Panc1 (cell line): ENCODE measurements at regions not wholly inside any gene's neighbourhood (a gene's known extent, or its start where the extent isn't known, plus 50 kb on each side); places are given as distances from the start of the nearest gene placed in this dataset.

Experiments
- ATAC-seq: fragments of 200-7000 bp; cut with Tn5 transposase; 2 replicates; pipeline ENCODE4 v1.9.1; 2020; ENCODE audit warnings: mild to moderate bottlenecking, moderate library complexity
- BruUV-seq: library from RNA; stranded (reverse); fragments of 400-500 nt; replicated peaks from 2 replicates; lab custom pipeline; 2021; lab: Mats Ljungman, UMichigan
- CTCF ChIA-PET: fragments of 300-600 bp; sonication (Branson Sonifier 250); formaldehyde crosslinking; loops from one replicate; lab custom pipeline; 2022; ENCODE audit warnings: antibody characterized with exemption; lab: Charles Lee
- POLR2A ChIA-PET: fragments of 300-600 bp; sonication (Branson Sonifier 250); formaldehyde crosslinking; loops from one replicate; lab custom pipeline; 2022; ENCODE audit warnings: antibody characterized with exemption; lab: Charles Lee
- DNase-seq: peaks from one replicate; pipeline ENCODE4 v3.0.0-alpha.2; 2010; ENCODE audit warnings: low read depth, low spot score
- H3K27ac ChIP-seq: 2 replicates; pipeline ENCODE4 v1.5.1; 2011; ENCODE audit warnings: mild to moderate bottlenecking, low read length, inconsistent platforms
- H3K27me3 ChIP-seq: fragments of 200-500 bp; sonication (Bioruptor generic); 2 replicates; pipeline ENCODE4 v1.6.0; 2014; ENCODE audit warnings: low read length, inconsistent platforms; ENCODE audit not compliant: control insufficient read depth, insufficient read depth
- H3K36me3 ChIP-seq: fragments of 200-500 bp; sonication (Bioruptor generic); 2 replicates; pipeline ENCODE4 v1.5.1; 2014; ENCODE audit warnings: inconsistent platforms, mild to moderate bottlenecking, low read length, moderate library complexity; ENCODE audit not compliant: control insufficient read depth, insufficient read depth
- H3K4me1 ChIP-seq: 2 replicates; pipeline ENCODE4 v1.5.1; 2011; ENCODE audit warnings: inconsistent platforms, mild to moderate bottlenecking, low read length, moderate library complexity; ENCODE audit not compliant: control insufficient read depth, insufficient read depth
- H3K4me3 ChIP-seq, 2 experiments: 2 replicates each; pipeline ENCODE4 v1.5.1; 2011 to 2012; ENCODE audit warnings: low read depth in 2 of 2, low read length in 2 of 2, mild to moderate bottlenecking in 2 of 2, inconsistent platforms in 1 of 2, moderate library complexity in 1 of 2
- H3K9me3 ChIP-seq: fragments of 200-500 bp; sonication (Bioruptor generic); 2 replicates; pipeline ENCODE4 v1.5.1; 2014; ENCODE audit warnings: low read depth, mild to moderate bottlenecking, inconsistent platforms, low read length, moderate library complexity; ENCODE audit not compliant: control insufficient read depth, insufficient read depth
- CTCF ChIP-seq: fragments of 450-650 bp; IDR thresholded peaks from 2 replicates; pipeline ENCODE4 v1.5.1; 2017; ENCODE audit warnings: mild to moderate bottlenecking
- POLR2AphosphoS5 ChIP-seq: IDR thresholded peaks from 2 replicates; pipeline ENCODE4 v1.6.1; 2012; ENCODE audit warnings: mild to moderate bottlenecking, low read depth, low read length, moderate library complexity
- REST ChIP-seq, 2 experiments: IDR thresholded peaks; 2 replicates each; pipeline ENCODE4 v1.6.1; 2011 to 2012; ENCODE audit warnings: low read depth in 2 of 2, control low read depth in 1 of 2, low read length in 1 of 2, mild to moderate bottlenecking in 1 of 2, moderate library complexity in 1 of 2; ENCODE audit not compliant: insufficient read depth in 1 of 2
- SIN3A ChIP-seq: IDR thresholded peaks from 2 replicates; pipeline ENCODE4 v1.6.1; 2012; ENCODE audit warnings: low read depth, mild to moderate bottlenecking, low read length, moderate library complexity, borderline replicate concordance; ENCODE audit not compliant: insufficient read depth
- TCF7L2 ChIP-seq: IDR thresholded peaks from 2 replicates; pipeline ENCODE4 v1.6.1; 2011; ENCODE audit warnings: mild to moderate bottlenecking, low read depth, low read length, inconsistent platforms
- in situ Hi-C: cut with HindIII; loops from 2 replicates; pipeline ENCODE4 v1.10.0; 2016; ENCODE audit warnings: low sequenced_read_pairs, low pct_unique_long_range_greater_than_20kb
- intact Hi-C: fragments of 100-400 bp; cut with micrococcal nuclease; formaldehyde crosslinking; loops from one replicate; pipeline ENCODE4 v1.10.0; 2022; ENCODE audit not compliant: unreplicated experiment

DNA sequence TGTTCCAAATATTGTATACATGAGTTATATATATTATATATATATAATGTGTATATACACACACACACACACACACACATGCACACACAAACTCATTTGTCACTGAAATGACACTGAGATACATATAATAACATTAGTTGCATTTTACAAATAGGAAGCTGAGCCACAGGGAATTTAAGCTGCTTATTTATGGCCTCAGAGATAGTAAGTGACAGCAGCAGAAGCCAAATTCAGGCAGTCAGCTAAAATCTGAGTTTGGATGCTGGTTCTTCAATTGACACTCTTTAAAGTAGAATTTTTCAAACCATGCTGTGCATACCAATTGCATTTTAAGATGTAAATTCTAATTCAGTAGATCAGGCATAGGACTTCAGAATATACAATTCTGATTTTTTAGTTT, 163.3 kb upstream of the CTSO start:
- DNase-seq (no peak), ATAC-seq (no peak)
- no peak overlapping the region for H3K4me3 ChIP-seq
- ChIA-PET CTCF (no interaction called here), POLR2A (no interaction called here)
- intact Hi-C loops, result no loop called here
- no peaks in the 10 kb centered on the region for H3K4me1 ChIP-seq
- no peak for TF ChIP-seq POLR2AphosphoS5
- no peak for TF ChIP-seq TCF7L2
- no peak for TF ChIP-seq SIN3A
- no peak for TF ChIP-seq REST (IDR thresholded peaks at IDR 0.05; ENCODE audit: insufficient read depth in 1 of 2, low read depth in 2 of 2, low read length in 1 of 2)
- in situ Hi-C loops, result no loop called here
- H3K36me3 ChIP-seq, result no peaks in the 10 kb centered on the region
- H3K27ac ChIP-seq, result no peak overlapping the region
- BruUV-seq, result no TSS peak
- H3K9me3 ChIP-seq, result no peaks in the 10 kb centered on the region
- H3K27me3 ChIP-seq, result no peaks in the 10 kb centered on the region

DNA sequence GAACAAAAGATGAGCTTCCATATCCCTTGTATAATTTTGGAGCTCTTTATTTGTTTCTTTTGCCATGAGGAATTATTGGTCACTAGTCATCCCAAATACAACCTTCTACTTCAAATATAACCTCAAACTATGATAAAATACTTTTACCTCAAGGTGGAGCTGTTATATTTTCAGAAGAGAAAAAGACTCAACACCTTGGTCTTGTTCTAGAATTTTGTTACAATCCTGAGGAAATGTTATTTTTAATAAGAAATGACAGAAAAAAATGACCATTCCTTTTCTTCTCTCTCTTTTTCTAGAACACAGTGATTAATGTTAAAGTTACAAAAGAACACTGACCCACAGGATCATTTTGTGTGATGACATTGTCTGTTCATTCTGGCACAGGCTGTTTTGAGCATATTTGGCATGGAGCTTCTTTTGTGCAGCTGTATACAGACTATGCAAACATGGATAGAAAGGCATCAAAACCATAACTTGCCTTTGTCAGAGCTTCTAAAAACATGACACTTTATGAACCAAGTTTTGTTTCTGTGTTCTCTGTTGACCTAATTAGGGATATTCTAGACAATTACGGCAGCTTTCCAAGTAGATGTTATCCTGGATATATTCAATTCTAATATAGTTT, 159.6 kb upstream of the CTSO start:
- Histone ChIP-seq H3K27ac (no peak overlapping the region), H3K9me3 (no peaks in the 10 kb centered on the region), H3K36me3 (no peaks in the 10 kb centered on the region), H3K27me3 (no peaks in the 10 kb centered on the region), H3K4me1 (no peaks in the 10 kb centered on the region), H3K4me3 (no peak overlapping the region)
- ChIA-PET CTCF (interaction anchor here (0.6 kb wide), 1 partner anchor 847 kb away, joined by 7 read pairs; no protein-coding TSS in a partner anchor), POLR2A (interaction anchor here (0.6 kb wide), 1 partner anchor 817 kb away, joined by 14 read pairs; no protein-coding TSS in a partner anchor)
- peak; percentile 8 for DNase-seq
- no TSS peak for BruUV-seq
- no peak for ATAC-seq
- intact Hi-C loops (no loop called here), in situ Hi-C loops (no loop called here)
- TF ChIP-seq CTCF (no peak; the same call in 1 of the 2 replicates), REST (IDR thresholded peaks at IDR 0.05; ENCODE audit: insufficient read depth in 1 of 2, low read depth in 2 of 2, low read length in 1 of 2) (no peak), TCF7L2 (no peak), POLR2AphosphoS5 (no peak), SIN3A (no peak)
